BLaER1 treated with 17β-estradiol and CSF1 and Interleukin-3, amounts not matched to agents 10 nM and 100 nM (cell line): ENCODE measurements at regions not wholly inside any gene's neighbourhood (a gene's known extent, or its start where the extent isn't known, plus 50 kb on each side); places are given as distances from the start of the nearest gene placed in this dataset.

ENCODE experiments used
- H3K27ac ChIP-seq, 11 experiments: shearing (Covaris generic); formaldehyde crosslinking; 2 replicates each; pipeline ENCODE4 v1.8.1; 2022
- H3K27me3 ChIP-seq, 11 experiments: shearing (Covaris generic); formaldehyde crosslinking; 2 replicates each; pipeline ENCODE4 v1.8.1; 2022
- H3K36me3 ChIP-seq, 11 experiments: shearing (Covaris generic); formaldehyde crosslinking; 2 replicates each; pipeline ENCODE4 v1.8.1; 2022
- H3K4me1 ChIP-seq, 10 experiments: shearing (Covaris generic); formaldehyde crosslinking; 2 replicates each; pipeline ENCODE4 v1.8.1; 2022
- H3K4me2 ChIP-seq, 11 experiments: shearing (Covaris generic); formaldehyde crosslinking; 2 replicates each; pipeline ENCODE4 v1.8.1; 2022
- H3K4me3 ChIP-seq, 10 experiments: shearing (Covaris generic); formaldehyde crosslinking; 2 replicates each; pipeline ENCODE4 v1.8.1; 2022
- H3K9ac ChIP-seq, 11 experiments: shearing (Covaris generic); formaldehyde crosslinking; 2 replicates each; pipeline ENCODE4 v1.8.1; 2022
- H3K9me3 ChIP-seq, 11 experiments: shearing (Covaris generic); formaldehyde crosslinking; replicated peaks in 1 of 11; 2 replicates each; pipeline ENCODE4 v1.8.1; 2022
- H4K20me1 ChIP-seq, 11 experiments: shearing (Covaris generic); formaldehyde crosslinking; 2 replicates each; pipeline ENCODE4 v1.8.1; 2022
- Cebpa-rat ChIP-seq, 11 experiments: shearing (Covaris generic); IDR thresholded peaks; 2 replicates each; pipeline ENCODE4 v1.8.1; 2022

DNA sequence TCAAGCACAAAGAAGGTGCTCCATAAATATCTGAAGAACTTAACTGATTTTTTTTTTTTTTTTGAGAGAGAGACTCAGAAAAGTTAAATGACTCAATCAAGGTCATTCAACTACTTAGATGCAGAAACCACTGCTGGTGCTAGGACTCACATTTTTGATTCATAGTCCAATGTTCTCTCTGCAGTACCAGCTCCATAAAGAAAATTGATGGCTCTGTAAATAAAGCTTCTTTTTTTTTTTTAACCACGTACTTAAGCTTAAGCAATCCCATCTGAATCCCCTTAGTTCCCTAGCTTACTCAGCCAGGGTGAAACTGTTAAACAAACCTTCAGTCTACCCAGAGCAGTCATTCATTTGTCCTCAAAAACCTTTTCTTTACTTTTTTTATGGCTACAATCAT lies 657.0 kb upstream of the WWC1 start:
- Histone ChIP-seq H3K27me3 (no peaks in the 10 kb centered on the region), H4K20me1 (peaks cover 0 to 8% (median 0%) of the 10 kb centered on the region in 11 experiments; a peak in 1 of 22 replicates), H3K4me2 (no peak overlapping the region; a peak in 1 of 22 replicates), H3K36me3 (peaks cover 0 to 21% (median 0%) of the 10 kb centered on the region in 11 experiments; a peak in 2 of 22 replicates), H3K4me3 (no peak overlapping the region), H3K4me1 (peaks cover 0 to 18% (median 9%) of the 10 kb centered on the region in 10 experiments; a peak in 11 of 20 replicates), H3K9ac (no peak overlapping the region), H3K27ac (no peak overlapping the region), H3K9me3 (no peaks in the 10 kb centered on the region; a peak in 1 of 22 replicates)
- no peak for TF ChIP-seq Cebpa-rat (IDR thresholded peaks at IDR 0.05)

GRCh38 chr5:167638816-167639215 lies 652.6 kb upstream of the WWC1 start:
- no peak overlapping the region for H3K9ac ChIP-seq
- no peak overlapping the region for H3K4me2 ChIP-seq

DNA sequence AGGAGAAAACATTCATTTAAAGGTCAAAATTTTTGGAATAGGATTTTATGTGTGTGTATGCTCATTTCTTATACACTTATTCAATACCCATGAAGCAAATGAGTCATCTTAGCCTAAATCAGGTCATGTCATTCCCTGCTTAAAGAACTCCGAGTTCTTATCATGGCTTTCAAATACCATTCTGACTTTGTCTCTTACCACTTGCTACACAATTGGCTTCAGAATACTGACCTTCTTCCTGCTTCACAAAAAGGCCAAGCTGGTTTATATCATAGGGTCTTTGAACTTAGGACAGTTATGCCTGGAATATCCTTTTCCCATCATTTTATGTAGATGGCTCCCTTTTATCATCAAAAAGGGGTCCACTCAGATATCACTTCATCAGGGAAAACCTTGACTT lies 652.2 kb upstream of the WWC1 start:
- Histone ChIP-seq H3K4me1 (peaks cover 14 to 34% (median 27%) of the 10 kb centered on the region in 10 experiments; a peak in 18 of 20 replicates), H3K4me3 (no peak overlapping the region), H3K36me3 (peaks cover 0 to 15% (median 0%) of the 10 kb centered on the region in 11 experiments; a peak in 3 of 22 replicates), H3K9me3 (no peaks in the 10 kb centered on the region), H3K27me3 (no peaks in the 10 kb centered on the region), H3K9ac (no peak overlapping the region), H3K27ac (no peak overlapping the region), H3K4me2 (no peak overlapping the region), H4K20me1 (no peaks in the 10 kb centered on the region; a peak in 1 of 22 replicates)
- TF ChIP-seq Cebpa-rat (IDR thresholded peaks at IDR 0.05), result no peak

More at GRCh38 chr5:167638816-167639215, 652.6 kb upstream of the WWC1 start:
- TF ChIP-seq Cebpa-rat (IDR thresholded peaks at IDR 0.05), result no peak
- H3K36me3 ChIP-seq, result peaks cover 0 to 13% (median 0%) of the 10 kb centered on the region in 11 experiments; a peak in 3 of 22 replicates
- no peak overlapping the region for H3K27ac ChIP-seq
- no peaks in the 10 kb centered on the region for H3K27me3 ChIP-seq
- no peaks in the 10 kb centered on the region for H3K9me3 ChIP-seq
- peaks cover 14 to 34% (median 28%) of the 10 kb centered on the region in 10 experiments; a peak in 18 of 20 replicates for H3K4me1 ChIP-seq
- no peaks in the 10 kb centered on the region; a peak in 1 of 22 replicates for H4K20me1 ChIP-seq
- H3K4me3 ChIP-seq, result no peak overlapping the region

DNA sequence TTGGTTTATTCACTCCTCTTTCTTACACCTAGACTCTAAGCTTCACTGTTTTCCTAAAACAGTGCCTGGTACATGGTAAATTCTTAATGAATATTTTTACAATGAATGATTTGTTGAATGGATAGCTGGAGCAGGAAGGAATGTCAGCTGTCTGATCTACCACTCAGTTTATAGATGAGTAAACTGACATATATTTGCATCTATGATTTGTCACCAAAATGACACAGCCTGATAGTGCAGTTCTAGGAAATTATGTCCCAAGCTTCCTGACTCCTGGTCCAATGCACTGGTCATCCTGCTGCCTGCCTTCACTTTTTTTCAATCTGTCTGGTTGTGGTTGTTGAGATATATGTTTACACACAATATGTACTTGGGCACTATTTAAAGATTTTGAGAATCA lies 651.7 kb upstream of the WWC1 start:
- no peaks in the 10 kb centered on the region; a peak in 1 of 22 replicates for H4K20me1 ChIP-seq
- H3K4me1 ChIP-seq, result peaks cover 14 to 34% (median 27%) of the 10 kb centered on the region in 10 experiments; a peak in 18 of 20 replicates
- no peaks in the 10 kb centered on the region for H3K27me3 ChIP-seq
- H3K36me3 ChIP-seq, result peaks cover 0 to 15% (median 0%) of the 10 kb centered on the region in 11 experiments; a peak in 3 of 22 replicates
- no peak overlapping the region for H3K4me2 ChIP-seq
- no peak overlapping the region for H3K27ac ChIP-seq
- no peak overlapping the region for H3K9ac ChIP-seq
- H3K9me3 ChIP-seq, result no peaks in the 10 kb centered on the region
- TF ChIP-seq Cebpa-rat (IDR thresholded peaks at IDR 0.05), result no peak
- no peak overlapping the region for H3K4me3 ChIP-seq

GRCh38 chr5:167642181-167642580 lies 649.3 kb upstream of the WWC1 start:
- Histone ChIP-seq H3K4me1 (peaks cover 14 to 34% (median 27%) of the 10 kb centered on the region in 10 experiments; a peak in 18 of 20 replicates), H3K4me3 (no peak overlapping the region)

DNA sequence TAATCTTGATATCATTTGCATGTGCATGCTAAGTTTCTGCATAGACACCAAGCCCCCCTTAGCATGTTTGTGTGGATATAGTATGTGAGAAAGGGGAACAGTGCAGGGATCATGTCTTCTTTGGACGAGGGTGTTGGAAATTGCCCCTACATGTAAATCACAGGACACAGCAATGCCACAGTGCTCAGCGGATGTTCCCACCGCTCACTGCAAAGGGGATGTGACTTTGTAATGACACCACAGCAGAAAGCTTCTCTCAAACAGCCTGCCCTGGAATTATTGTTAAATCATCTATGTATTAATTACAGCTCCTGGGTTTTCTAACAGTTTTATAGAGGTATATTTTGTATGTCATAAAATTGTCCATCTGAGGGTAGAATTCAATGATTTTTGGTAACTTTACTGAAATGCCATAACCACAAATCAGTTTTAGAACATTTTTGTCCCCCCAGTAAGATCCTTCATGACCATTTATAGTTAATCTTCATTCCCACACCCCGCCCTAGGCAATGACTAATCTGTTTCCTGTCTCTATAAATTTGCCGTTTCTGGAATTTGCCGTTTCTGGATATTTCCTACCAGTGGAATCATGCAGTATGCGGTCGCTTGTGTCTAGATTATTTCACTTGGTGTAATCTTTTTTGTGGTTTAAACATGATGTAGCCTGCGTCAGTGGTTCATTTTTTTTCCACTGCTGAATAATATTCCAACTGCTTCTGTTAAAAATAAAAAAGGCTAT lies 648.5 kb upstream of the WWC1 start:
- H3K9me3 ChIP-seq, result no peaks in the 10 kb centered on the region
- TF ChIP-seq Cebpa-rat (IDR thresholded peaks at IDR 0.05), result no peak
- peak overlapping the region in 9 of 11 experiments; percentile 6 to 62 (median 34); a peak in 17 of 22 replicates for H3K4me2 ChIP-seq
- H3K9ac ChIP-seq, result no peak overlapping the region
- H3K27ac ChIP-seq, result 0 out of 22 replicates have a peak overlapping the region, but pooled peaks of 1 of the 11 experiments have one; percentile 1
- H4K20me1 ChIP-seq, result no peaks in the 10 kb centered on the region; a peak in 1 of 22 replicates
- H3K4me1 ChIP-seq, result peaks cover 14 to 34% (median 27%) of the 10 kb centered on the region in 10 experiments; a peak in 18 of 20 replicates
- no peaks in the 10 kb centered on the region for H3K27me3 ChIP-seq
- no peak overlapping the region for H3K4me3 ChIP-seq
- peaks cover 0 to 19% (median 0%) of the 10 kb centered on the region in 11 experiments; a peak in 4 of 22 replicates for H3K36me3 ChIP-seq

More at GRCh38 chr5:167642181-167642580, 649.3 kb upstream of the WWC1 start:
- TF ChIP-seq Cebpa-rat (IDR thresholded peaks at IDR 0.05), result no peak
- Histone ChIP-seq H3K27ac (no peak overlapping the region), H3K9ac (no peak overlapping the region), H3K4me2 (peak overlapping the region in 1 of 11 experiments; percentile 61; a peak in 3 of 22 replicates), H3K9me3 (no peaks in the 10 kb centered on the region), H4K20me1 (no peaks in the 10 kb centered on the region; a peak in 1 of 22 replicates), H3K36me3 (peaks cover 0 to 17% (median 0%) of the 10 kb centered on the region in 11 experiments; a peak in 4 of 22 replicates), H3K27me3 (no peaks in the 10 kb centered on the region)

GRCh38 chr5:167643631-167644280 lies 647.7 kb upstream of the WWC1 start:
- Histone ChIP-seq H3K9me3 (no peaks in the 10 kb centered on the region), H3K4me3 (no peak overlapping the region), H3K4me2 (peak overlapping the region in 8 of 11 experiments; percentile 16 to 62 (median 36); a peak in 11 of 22 replicates), H3K36me3 (peaks cover 0 to 21% (median 0%) of the 10 kb centered on the region in 11 experiments; a peak in 4 of 22 replicates), H4K20me1 (no peaks in the 10 kb centered on the region; a peak in 1 of 22 replicates), H3K27me3 (no peaks in the 10 kb centered on the region), H3K27ac (no peak overlapping the region), H3K9ac (no peak overlapping the region), H3K4me1 (peaks cover 14 to 34% (median 27%) of the 10 kb centered on the region in 10 experiments; a peak in 18 of 20 replicates)
- no peak for TF ChIP-seq Cebpa-rat (IDR thresholded peaks at IDR 0.05)

- Histone ChIP-seq H3K27ac (no peak overlapping the region), H4K20me1 (no peaks in the 10 kb centered on the region; a peak in 2 of 22 replicates), H3K4me2 (no peak overlapping the region), H3K4me3 (no peak overlapping the region), H3K9me3 (no peaks in the 10 kb centered on the region), H3K9ac (no peak overlapping the region), H3K36me3 (peaks cover 0 to 21% (median 0%) of the 10 kb centered on the region in 11 experiments; a peak in 4 of 22 replicates), H3K4me1 (peaks cover 14 to 34% (median 27%) of the 10 kb centered on the region in 10 experiments; a peak in 18 of 20 replicates), H3K27me3 (no peaks in the 10 kb centered on the region)
- TF ChIP-seq Cebpa-rat (IDR thresholded peaks at IDR 0.05), result no peak
Measured at GRCh38 chr5:167644619-167645018, 646.8 kb upstream of the WWC1 start.

DNA sequence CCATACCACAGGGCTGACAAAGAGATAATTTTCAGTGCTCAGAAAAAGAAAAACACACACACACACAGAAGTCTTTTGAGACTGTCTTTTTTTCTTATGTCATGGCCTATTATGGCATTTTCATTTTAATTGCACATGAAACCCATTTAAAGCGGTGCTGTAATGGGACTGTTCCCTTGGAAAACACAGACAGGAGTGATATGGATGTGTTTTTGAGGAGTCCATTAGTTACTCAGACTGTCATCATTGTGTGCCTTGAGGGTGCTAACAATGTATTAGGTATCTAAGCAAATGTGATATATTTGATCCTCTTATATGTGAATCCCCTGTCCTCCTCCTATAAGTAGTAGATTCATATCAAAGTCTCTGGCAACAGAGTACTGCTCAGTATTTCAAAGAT lies 642.0 kb upstream of the WWC1 start:
- peaks cover 0 to 4% (median 0%) of the 10 kb centered on the region in 11 experiments; a peak in 2 of 22 replicates for H4K20me1 ChIP-seq
- H3K9me3 ChIP-seq, result no peaks in the 10 kb centered on the region
- peaks cover 0 to 56% (median 5%) of the 10 kb centered on the region in 11 experiments; a peak in 10 of 22 replicates for H3K36me3 ChIP-seq
- no peak overlapping the region for H3K27ac ChIP-seq
- no peak overlapping the region for H3K4me2 ChIP-seq
- no peak for TF ChIP-seq Cebpa-rat (IDR thresholded peaks at IDR 0.05)
- H3K9ac ChIP-seq, result no peak overlapping the region
- no peaks in the 10 kb centered on the region for H3K4me1 ChIP-seq
- no peak overlapping the region for H3K4me3 ChIP-seq
- no peaks in the 10 kb centered on the region for H3K27me3 ChIP-seq
